DND-41 (cell line): ENCODE measurements at regions not wholly inside any gene's neighbourhood (a gene's known extent, or its start where the extent isn't known, plus 50 kb on each side); places are given as distances from the start of the nearest gene placed in this dataset.
"Not testable (repeated sequence)": the region's sequence is repeated elsewhere in the genome, so short reads cannot be mapped to it uniquely, and the experiment has no call there.

Source experiments
- EZH2 ChIP-seq: IDR thresholded peaks from 3 replicates; pipeline ENCODE4 v1.6.1; 2012; ENCODE audit warnings: borderline replicate concordance, low read depth, mild to moderate bottlenecking, moderate library complexity, low read length, inconsistent platforms; ENCODE audit not compliant: severe bottlenecking
- TF ChIP-seq, protein P1 (sequence below): IDR thresholded peaks from 2 replicates; pipeline ENCODE4 v1.5.1; 2012; ENCODE audit warnings: borderline replicate concordance, low read length, moderate library complexity, mild to moderate bottlenecking; ENCODE audit not compliant: poor library complexity, severe bottlenecking; ENCODE audit errors: extremely low read depth

DNA sequence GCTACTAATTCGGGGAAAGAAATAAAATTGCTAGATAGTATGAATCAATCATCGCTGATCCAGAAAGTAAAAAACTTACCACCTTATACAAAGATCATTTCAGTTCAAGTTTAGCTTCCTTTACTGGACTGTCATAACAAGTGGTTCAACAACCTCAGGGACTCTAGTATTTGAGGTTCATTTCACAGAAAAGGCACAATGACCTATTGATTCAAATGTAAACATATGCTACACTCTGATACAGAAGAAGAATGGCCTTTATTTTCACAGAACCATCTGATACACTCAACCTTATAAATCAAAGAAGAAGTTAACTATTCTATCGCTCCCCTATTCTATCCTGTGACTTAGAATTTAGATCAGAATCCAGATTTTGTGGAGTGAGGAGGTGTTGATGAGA, 140.8 kb upstream of the EFCAB3 start:
- TF ChIP-seq, protein P1, sequence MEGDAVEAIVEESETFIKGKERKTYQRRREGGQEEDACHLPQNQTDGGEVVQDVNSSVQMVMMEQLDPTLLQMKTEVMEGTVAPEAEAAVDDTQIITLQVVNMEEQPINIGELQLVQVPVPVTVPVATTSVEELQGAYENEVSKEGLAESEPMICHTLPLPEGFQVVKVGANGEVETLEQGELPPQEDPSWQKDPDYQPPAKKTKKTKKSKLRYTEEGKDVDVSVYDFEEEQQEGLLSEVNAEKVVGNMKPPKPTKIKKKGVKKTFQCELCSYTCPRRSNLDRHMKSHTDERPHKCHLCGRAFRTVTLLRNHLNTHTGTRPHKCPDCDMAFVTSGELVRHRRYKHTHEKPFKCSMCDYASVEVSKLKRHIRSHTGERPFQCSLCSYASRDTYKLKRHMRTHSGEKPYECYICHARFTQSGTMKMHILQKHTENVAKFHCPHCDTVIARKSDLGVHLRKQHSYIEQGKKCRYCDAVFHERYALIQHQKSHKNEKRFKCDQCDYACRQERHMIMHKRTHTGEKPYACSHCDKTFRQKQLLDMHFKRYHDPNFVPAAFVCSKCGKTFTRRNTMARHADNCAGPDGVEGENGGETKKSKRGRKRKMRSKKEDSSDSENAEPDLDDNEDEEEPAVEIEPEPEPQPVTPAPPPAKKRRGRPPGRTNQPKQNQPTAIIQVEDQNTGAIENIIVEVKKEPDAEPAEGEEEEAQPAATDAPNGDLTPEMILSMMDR = not testable (repeated sequence)
- TF ChIP-seq EZH2 = not testable (repeated sequence)
